ENCODE measurements at regions not wholly inside any gene's neighbourhood (a gene's known extent, or its start where the extent isn't known, plus 50 kb on each side); places are given as distances from the start of the nearest gene placed in this dataset.

- no peak for DNase-seq (ENCODE audit: low spot score)
Measured at GRCh38 chr17:34416116-34416515, 53.1 kb upstream of the CCL1 start.

GRCh38 chr17:34414339-34414738 is 51.3 kb upstream of the CCL1 start:
- no peak for DNase-seq (ENCODE audit: low spot score)

GRCh38 chr17:34413443-34414119 is 50.5 kb upstream of the CCL1 start:
- no peak for DNase-seq (ENCODE audit: low spot score)

GRCh38 chr17:34412965-34413441 is 50.0 kb upstream of the CCL1 start:
- peak; percentile 65 for DNase-seq (ENCODE audit: low spot score)
